Mucosa of descending colon (tissue), 3 donors: ENCODE measurements at regions not wholly inside any gene's neighbourhood (a gene's known extent, or its start where the extent isn't known, plus 50 kb on each side); places are given as distances from the start of the nearest gene placed in this dataset.
"Not testable (repeated sequence)": the region's sequence is repeated elsewhere in the genome, so short reads cannot be mapped to it uniquely, and the experiment has no call there.

Experiments
- ATAC-seq: fragments of 200-7000 bp; cut with Tn5 transposase; one replicate; pipeline ENCODE4 v1.9.1; 2020; ENCODE audit warnings: mild to moderate bottlenecking, moderate library complexity
- DNase-seq, 3 donors: peaks; one replicate each; pipeline ENCODE4 v3.0.0-alpha.2; 2020
- H3K36me3 ChIP-seq: fragments of 200-600 bp; one replicate; pipeline ENCODE4 v1.8.0; 2021; ENCODE audit warnings: low read depth, mild to moderate bottlenecking
- H3K4me1 ChIP-seq: fragments of 200-600 bp; one replicate; pipeline ENCODE4 v1.8.0; 2021; ENCODE audit warnings: low read depth, mild to moderate bottlenecking
- H3K4me3 ChIP-seq: fragments of 200-600 bp; one replicate; pipeline ENCODE4 v1.8.0; 2021; ENCODE audit warnings: mild to moderate bottlenecking
- H3K9me3 ChIP-seq: fragments of 200-600 bp; one replicate; pipeline ENCODE4 v1.8.0; 2021; ENCODE audit warnings: mild to moderate bottlenecking
- CTCF ChIP-seq: fragments of 200-600 bp; IDR thresholded peaks from one replicate; pipeline ENCODE4 v1.8.0; 2022; ENCODE audit warnings: antibody characterized with exemption, mild to moderate bottlenecking
- intact Hi-C, 2 donors: fragments of 100-400 bp; cut with DNase I in 1 of 2; cut with micrococcal nuclease in 1 of 2; formaldehyde crosslinking; loops; one replicate each; pipeline versions ENCODE4 v1.11.0 to v1.11.1; 2022; cut with DNase I, micrococcal nuclease
- donor health status: DM: no; HTN: no; CAD: no; lungs with moderate emphysema.
- donor health status: DM: no; HTN: no; CAD: no.
- donor health status: DM: no; HTN: yes; CAD: no.

GRCh38 chr5:101047181-101047580, 144.1 kb upstream of the ST8SIA4 start:
- Histone ChIP-seq H3K9me3 (no peaks in the 10 kb centered on the region), H3K4me3 (no peak overlapping the region), H3K36me3 (no peaks in the 10 kb centered on the region), H3K4me1 (no peaks in the 10 kb centered on the region)
- DNase-seq (no peak), ATAC-seq (no peak)
- intact Hi-C loops, result no loop called here
- no peak for TF ChIP-seq CTCF

- Histone ChIP-seq H3K4me3 (no peak overlapping the region), H3K36me3 (no peaks in the 10 kb centered on the region), H3K4me1 (no peaks in the 10 kb centered on the region), H3K9me3 (no peaks in the 10 kb centered on the region)
- intact Hi-C loops, result no loop called here
- no peak for TF ChIP-seq CTCF
- ATAC-seq (no peak), DNase-seq (no peak)
Observed at GRCh38 chr5:101045689-101046088, 142.6 kb upstream of the ST8SIA4 start.

GRCh38 chr5:101040002-101040401, 136.9 kb upstream of the ST8SIA4 start:
- intact Hi-C loops, result not testable (repeated sequence)

GRCh38 chr5:101036778-101037177, 133.7 kb upstream of the ST8SIA4 start:
- Histone ChIP-seq H3K36me3 (no peaks in the 10 kb centered on the region), H3K9me3 (no peaks in the 10 kb centered on the region), H3K4me1 (no peaks in the 10 kb centered on the region), H3K4me3 (no peak overlapping the region)
- ATAC-seq (no peak), DNase-seq (no peak)
- TF ChIP-seq CTCF, result no peak
- intact Hi-C loops, result no loop called here

More at GRCh38 chr5:101040002-101040401, 136.9 kb upstream of the ST8SIA4 start:
- not testable (repeated sequence) for H3K9me3 ChIP-seq, ATAC-seq, H3K36me3 ChIP-seq, DNase-seq, H3K4me1 ChIP-seq, H3K4me3 ChIP-seq

- intact Hi-C loops, result no loop called here
- H3K36me3 ChIP-seq, result no peaks in the 10 kb centered on the region
- DNase-seq (no peak), ATAC-seq (no peak)
- no peak overlapping the region for H3K4me3 ChIP-seq
- no peaks in the 10 kb centered on the region for H3K9me3 ChIP-seq
- no peaks in the 10 kb centered on the region for H3K4me1 ChIP-seq
- TF ChIP-seq CTCF, result no peak
Observed at GRCh38 chr5:101035425-101035824, 132.3 kb upstream of the ST8SIA4 start.

GRCh38 chr5:101024299-101024698, 121.2 kb upstream of the ST8SIA4 start:
- DNase-seq (no peak), ATAC-seq (no peak)
- H3K4me3 ChIP-seq, result no peak overlapping the region
- no peak for TF ChIP-seq CTCF
- intact Hi-C loops, result no loop called here
- H3K9me3 ChIP-seq, result no peaks in the 10 kb centered on the region
- no peaks in the 10 kb centered on the region for H3K36me3 ChIP-seq
- no peaks in the 10 kb centered on the region for H3K4me1 ChIP-seq
